ENCODE measurements at regions not wholly inside any gene's neighbourhood (a gene's known extent, or its start where the extent isn't known, plus 50 kb on each side); places are given as distances from the start of the nearest gene placed in this dataset.

DNA sequence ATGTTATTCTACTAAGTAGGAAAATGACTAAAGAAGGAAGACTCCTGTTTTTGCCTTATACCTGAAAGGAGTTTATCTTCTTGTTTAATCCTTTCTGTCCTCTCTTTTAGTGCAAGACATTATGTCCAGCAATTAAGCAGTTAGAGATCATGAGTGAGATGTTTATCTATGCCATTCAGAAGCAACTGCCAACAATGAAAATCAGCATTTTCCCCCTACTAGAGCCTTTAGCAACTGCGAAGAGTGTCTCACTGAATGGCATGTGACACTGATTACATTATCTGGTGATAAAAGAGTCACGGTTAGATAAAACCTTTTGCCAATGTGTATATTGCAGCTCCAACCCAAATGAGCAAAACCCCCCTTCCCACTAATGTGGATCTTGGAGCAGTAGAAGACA lies 357.7 kb upstream of the SYT4 start:
- no peak overlapping the region for H3K9ac ChIP-seq (ENCODE audit: low read length)
- no peak for DNase-seq
- H3K23ac ChIP-seq (ENCODE audit: low read length): no peak overlapping the region
- no peak overlapping the region for H3K4ac ChIP-seq (ENCODE audit: low read depth, low read length)
- no peaks in the 10 kb centered on the region for H3K9me3 ChIP-seq (ENCODE audit: insufficient read depth, low read depth, low read length)
- H3K14ac ChIP-seq (ENCODE audit: low read length): no peak overlapping the region
- no peaks in the 10 kb centered on the region for H3K79me2 ChIP-seq (ENCODE audit: control insufficient read depth, insufficient read depth, low read length, poor library complexity)
- H3K27ac ChIP-seq (ENCODE audit: low read depth, low read length): no peak overlapping the region
- no peak overlapping the region for H4K12ac ChIP-seq (ENCODE audit: low read depth, low read length)
- no peak overlapping the region for H3K4me3 ChIP-seq (ENCODE audit: low read depth, low read length)
- H2BK12ac ChIP-seq (ENCODE audit: low read length): no peak overlapping the region
- no peaks in the 10 kb centered on the region for H3K27me3 ChIP-seq (ENCODE audit: insufficient read depth, low read length)
- H2BK120ac ChIP-seq (ENCODE audit: insufficient read depth, low read length, poor library complexity): no peak overlapping the region
- no peaks in the 10 kb centered on the region for H3K79me1 ChIP-seq (ENCODE audit: low read length)
- no peak overlapping the region for H4K8ac ChIP-seq (ENCODE audit: low read depth, low read length)
- no CpG with 5 or more reads among the region's 2 CpGs for WGBS (ENCODE audit: extremely low coverage, insufficient coverage, insufficient read length)
- H2BK5ac ChIP-seq (ENCODE audit: low read depth, low read length, poor library complexity): no peak overlapping the region
- H4K91ac ChIP-seq (ENCODE audit: low read depth, low read length): no peak overlapping the region
- no peaks in the 10 kb centered on the region for H3K36me3 ChIP-seq (ENCODE audit: control insufficient read depth in 1 of 2, insufficient read depth in 2 of 2, low read length in 2 of 2)
- H2AK5ac ChIP-seq (ENCODE audit: low read length): no peak overlapping the region
- no peak overlapping the region for H3K18ac ChIP-seq (ENCODE audit: low read length)
- no peak overlapping the region for H3K4me2 ChIP-seq (ENCODE audit: low read length)
- no peak overlapping the region for H2AFZ ChIP-seq (ENCODE audit: insufficient read depth, low read length, poor library complexity)
- no peaks in the 10 kb centered on the region for H3K4me1 ChIP-seq (ENCODE audit: control insufficient read depth in 1 of 2, insufficient read depth in 2 of 2, low read length in 2 of 2)

DNA sequence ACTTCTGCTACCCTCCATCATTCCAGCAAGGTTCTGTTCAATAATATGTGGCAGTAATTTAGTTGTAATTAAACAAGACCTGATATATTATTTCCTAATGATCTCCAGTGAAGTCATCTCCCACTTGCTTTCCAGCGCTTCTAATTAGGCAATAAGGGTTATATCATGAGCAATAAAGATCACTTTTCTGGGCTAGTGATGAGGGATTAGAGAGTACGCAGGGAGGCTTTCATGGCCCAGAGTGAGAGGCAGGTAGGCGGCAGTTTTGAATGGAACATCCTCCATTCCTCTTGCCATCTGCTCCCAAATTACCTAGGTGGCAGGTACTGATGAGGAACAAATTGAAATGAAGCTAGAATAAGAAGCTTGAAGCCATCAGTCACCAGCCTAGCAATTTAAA lies 358.1 kb upstream of the SYT4 start:
- Histone ChIP-seq H4K91ac (ENCODE audit: low read depth, low read length) (no peak overlapping the region), H4K8ac (ENCODE audit: low read depth, low read length) (no peak overlapping the region), H3K4me1 (ENCODE audit: control insufficient read depth in 1 of 2, insufficient read depth in 2 of 2, low read length in 2 of 2) (no peaks in the 10 kb centered on the region), H2AK5ac (ENCODE audit: low read length) (no peak overlapping the region), H3K79me2 (ENCODE audit: control insufficient read depth, insufficient read depth, low read length, poor library complexity) (no peaks in the 10 kb centered on the region), H3K36me3 (ENCODE audit: control insufficient read depth in 1 of 2, insufficient read depth in 2 of 2, low read length in 2 of 2) (no peaks in the 10 kb centered on the region), H3K27ac (ENCODE audit: low read depth, low read length) (no peak overlapping the region), H3K9me3 (ENCODE audit: insufficient read depth, low read depth, low read length) (no peaks in the 10 kb centered on the region), H3K23ac (ENCODE audit: low read length) (no peak overlapping the region), H3K27me3 (ENCODE audit: insufficient read depth, low read length) (no peaks in the 10 kb centered on the region), H3K9ac (ENCODE audit: low read length) (no peak overlapping the region), H3K18ac (ENCODE audit: low read length) (no peak overlapping the region), H2BK12ac (ENCODE audit: low read length) (no peak overlapping the region), H2BK5ac (ENCODE audit: low read depth, low read length, poor library complexity) (no peak overlapping the region), H3K79me1 (ENCODE audit: low read length) (no peaks in the 10 kb centered on the region), H2BK120ac (ENCODE audit: insufficient read depth, low read length, poor library complexity) (no peak overlapping the region), H3K4ac (ENCODE audit: low read depth, low read length) (no peak overlapping the region), H2AFZ (ENCODE audit: insufficient read depth, low read length, poor library complexity) (no peak overlapping the region), H3K4me3 (ENCODE audit: low read depth, low read length) (no peak overlapping the region), H3K4me2 (ENCODE audit: low read length) (no peak overlapping the region), H4K12ac (ENCODE audit: low read depth, low read length) (no peak overlapping the region), H3K14ac (ENCODE audit: low read length) (no peak overlapping the region)
- no CpG with 5 or more reads among the region's 3 CpGs for WGBS (ENCODE audit: extremely low coverage, insufficient coverage, insufficient read length)
- no peak for DNase-seq

DNA sequence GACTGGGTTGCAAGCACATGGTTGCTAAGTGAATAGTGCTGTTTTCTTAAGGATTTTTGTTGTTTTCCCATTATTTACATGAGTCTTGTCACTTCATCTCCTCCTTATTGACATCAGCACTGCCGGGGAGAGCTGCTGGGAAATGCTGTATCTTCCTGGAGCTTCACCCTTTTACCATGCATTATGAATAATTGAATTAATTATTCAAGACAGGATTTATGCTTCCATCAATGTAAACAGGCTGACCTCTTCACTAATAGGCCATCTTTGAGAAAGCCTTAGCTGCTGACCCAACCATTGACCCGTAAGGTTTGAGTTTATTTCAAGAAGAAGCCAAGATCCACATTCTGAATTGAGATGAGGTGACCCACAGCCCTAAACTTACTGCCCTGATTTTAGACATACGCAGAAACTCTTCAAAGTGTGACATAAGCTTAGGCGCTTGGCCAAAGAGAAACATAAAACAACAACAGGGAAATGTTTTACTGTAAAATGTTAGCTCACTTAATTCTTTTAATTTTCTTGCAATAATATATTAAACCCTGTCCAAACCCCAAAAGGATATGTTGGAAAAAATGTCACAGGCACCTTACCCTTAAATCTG lies 365.5 kb upstream of the SYT4 start:
- no peak overlapping the region for H3K14ac ChIP-seq (ENCODE audit: low read length)
- H3K27ac ChIP-seq (ENCODE audit: low read depth, low read length): no peak overlapping the region
- no peak for DNase-seq
- H4K12ac ChIP-seq (ENCODE audit: low read depth, low read length): no peak overlapping the region
- no peak overlapping the region for H4K91ac ChIP-seq (ENCODE audit: low read depth, low read length)
- H3K23ac ChIP-seq (ENCODE audit: low read length): no peak overlapping the region
- no peak overlapping the region for H2BK5ac ChIP-seq (ENCODE audit: low read depth, low read length, poor library complexity)
- no peak overlapping the region for H3K4me2 ChIP-seq (ENCODE audit: low read length)
- no peaks in the 10 kb centered on the region for H3K4me1 ChIP-seq (ENCODE audit: control insufficient read depth in 1 of 2, insufficient read depth in 2 of 2, low read length in 2 of 2)
- no peaks in the 10 kb centered on the region for H3K79me1 ChIP-seq (ENCODE audit: low read length)
- H3K27me3 ChIP-seq (ENCODE audit: insufficient read depth, low read length): no peaks in the 10 kb centered on the region
- H2BK12ac ChIP-seq (ENCODE audit: low read length): no peak overlapping the region
- no peaks in the 10 kb centered on the region for H3K79me2 ChIP-seq (ENCODE audit: control insufficient read depth, insufficient read depth, low read length, poor library complexity)
- no peak overlapping the region for H2AFZ ChIP-seq (ENCODE audit: insufficient read depth, low read length, poor library complexity)
- no peak overlapping the region for H3K18ac ChIP-seq (ENCODE audit: low read length)
- no CpG with 5 or more reads among the region's 4 CpGs for WGBS (ENCODE audit: extremely low coverage, insufficient coverage, insufficient read length)
- H2AK5ac ChIP-seq (ENCODE audit: low read length): no peak overlapping the region
- no peak overlapping the region for H3K4ac ChIP-seq (ENCODE audit: low read depth, low read length)
- H4K8ac ChIP-seq (ENCODE audit: low read depth, low read length): no peak overlapping the region
- no peaks in the 10 kb centered on the region for H3K36me3 ChIP-seq (ENCODE audit: control insufficient read depth in 1 of 2, insufficient read depth in 2 of 2, low read length in 2 of 2)
- H3K9ac ChIP-seq (ENCODE audit: low read length): no peak overlapping the region
- H2BK120ac ChIP-seq (ENCODE audit: insufficient read depth, low read length, poor library complexity): no peak overlapping the region
- H3K4me3 ChIP-seq (ENCODE audit: low read depth, low read length): no peak overlapping the region
- no peaks in the 10 kb centered on the region for H3K9me3 ChIP-seq (ENCODE audit: insufficient read depth, low read depth, low read length)

DNA sequence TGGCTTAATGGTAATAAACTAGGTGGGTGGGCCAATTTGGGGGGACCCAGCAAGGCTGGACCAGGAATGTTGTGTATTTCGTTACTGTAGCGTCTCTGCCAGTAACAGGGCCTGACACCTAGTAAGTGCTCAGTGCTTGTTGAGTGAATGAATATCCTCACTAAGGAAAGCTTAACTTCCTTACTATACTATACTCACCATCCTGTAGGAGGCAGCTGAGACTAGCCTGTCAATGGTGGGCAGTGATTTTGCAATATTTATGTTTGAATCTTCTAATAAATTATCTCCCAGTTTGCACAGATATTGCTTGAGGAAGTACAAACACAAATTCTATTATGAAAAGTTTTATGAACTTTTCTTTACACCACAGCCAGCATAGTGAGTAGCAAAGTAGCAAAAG lies 370.7 kb upstream of the SYT4 start:
- Histone ChIP-seq H3K4me3 (ENCODE audit: low read depth, low read length) (no peak overlapping the region), H3K23ac (ENCODE audit: low read length) (no peak overlapping the region), H3K27ac (ENCODE audit: low read depth, low read length) (no peak overlapping the region), H3K79me2 (ENCODE audit: control insufficient read depth, insufficient read depth, low read length, poor library complexity) (no peaks in the 10 kb centered on the region), H2BK12ac (ENCODE audit: low read length) (no peak overlapping the region), H2BK120ac (ENCODE audit: insufficient read depth, low read length, poor library complexity) (no peak overlapping the region), H3K4me2 (ENCODE audit: low read length) (no peak overlapping the region), H4K12ac (ENCODE audit: low read depth, low read length) (no peak overlapping the region), H3K4me1 (ENCODE audit: control insufficient read depth in 1 of 2, insufficient read depth in 2 of 2, low read length in 2 of 2) (no peaks in the 10 kb centered on the region), H2BK5ac (ENCODE audit: low read depth, low read length, poor library complexity) (no peak overlapping the region), H3K14ac (ENCODE audit: low read length) (no peak overlapping the region), H4K8ac (ENCODE audit: low read depth, low read length) (no peak overlapping the region), H3K36me3 (ENCODE audit: control insufficient read depth in 1 of 2, insufficient read depth in 2 of 2, low read length in 2 of 2) (no peaks in the 10 kb centered on the region), H3K9ac (ENCODE audit: low read length) (no peak overlapping the region), H3K4ac (ENCODE audit: low read depth, low read length) (no peak overlapping the region), H4K91ac (ENCODE audit: low read depth, low read length) (no peak overlapping the region), H3K9me3 (ENCODE audit: insufficient read depth, low read depth, low read length) (no peaks in the 10 kb centered on the region), H3K18ac (ENCODE audit: low read length) (no peak overlapping the region), H2AFZ (ENCODE audit: insufficient read depth, low read length, poor library complexity) (no peak overlapping the region), H3K27me3 (ENCODE audit: insufficient read depth, low read length) (no peaks in the 10 kb centered on the region), H3K79me1 (ENCODE audit: low read length) (no peaks in the 10 kb centered on the region), H2AK5ac (ENCODE audit: low read length) (no peak overlapping the region)
- no CpG with 5 or more reads among the region's 2 CpGs for WGBS (ENCODE audit: extremely low coverage, insufficient coverage, insufficient read length)
- no peak for DNase-seq

All from trophoblast cell (in vitro differentiated cells and primary cell).